Trophoblast cell (in vitro differentiated cells and primary cell): ENCODE measurements at regions not wholly inside any gene's neighbourhood (a gene's known extent, or its start where the extent isn't known, plus 50 kb on each side); places are given as distances from the start of the nearest gene placed in this dataset.
"Not testable (repeated sequence)": the region's sequence is repeated elsewhere in the genome, so short reads cannot be mapped to it uniquely, and the experiment has no call there.

Experiments used
- DNase-seq, 2 donors: peaks; one replicate each; pipeline ENCODE4 v3.0.0-alpha.2; 2016
- H2AFZ ChIP-seq: 2 replicates; pipeline ENCODE4 v1.6.1; 2013; ENCODE audit warnings: low read length, moderate library complexity, mild to moderate bottlenecking; ENCODE audit not compliant: insufficient read depth, poor library complexity
- H2AK5ac ChIP-seq: 2 replicates; pipeline ENCODE4 v1.6.1; 2013; ENCODE audit warnings: mild to moderate bottlenecking, low read length
- H2BK120ac ChIP-seq: 2 replicates; pipeline ENCODE4 v1.6.1; 2013; ENCODE audit warnings: low read length, mild to moderate bottlenecking, moderate library complexity; ENCODE audit not compliant: insufficient read depth, poor library complexity
- H2BK12ac ChIP-seq: 2 replicates; pipeline ENCODE4 v1.6.1; 2013; ENCODE audit warnings: mild to moderate bottlenecking, low read length, moderate library complexity
- H2BK5ac ChIP-seq: 2 replicates; pipeline ENCODE4 v1.6.1; 2013; ENCODE audit warnings: low read length, low read depth, moderate library complexity, mild to moderate bottlenecking; ENCODE audit not compliant: poor library complexity
- H3K14ac ChIP-seq: 2 replicates; pipeline ENCODE4 v1.6.1; 2013; ENCODE audit warnings: mild to moderate bottlenecking, low read length
- H3K18ac ChIP-seq: 2 replicates; pipeline ENCODE4 v1.6.1; 2013; ENCODE audit warnings: mild to moderate bottlenecking, low read length
- H3K23ac ChIP-seq: 2 replicates; pipeline ENCODE4 v1.6.1; 2013; ENCODE audit warnings: low read length
- H3K27ac ChIP-seq: 2 replicates; pipeline ENCODE4 v1.5.1; 2013; ENCODE audit warnings: low read depth, mild to moderate bottlenecking, inconsistent platforms, low read length, moderate library complexity
- H3K27me3 ChIP-seq: 2 replicates; pipeline ENCODE4 v1.6.1; 2013; ENCODE audit warnings: inconsistent platforms, mild to moderate bottlenecking, low read length, moderate library complexity; ENCODE audit not compliant: insufficient read depth
- H3K36me3 ChIP-seq, 2 experiments: 1 replicate in 1 of 2; 2 replicates in 1 of 2; pipeline ENCODE4 v1.6.1; 2013; ENCODE audit warnings: low read length in 2 of 2, mild to moderate bottlenecking in 2 of 2, moderate library complexity in 1 of 2; ENCODE audit not compliant: insufficient read depth in 2 of 2, control insufficient read depth in 1 of 2
- H3K4ac ChIP-seq: 2 replicates; pipeline ENCODE4 v1.6.1; 2013; ENCODE audit warnings: low read depth, mild to moderate bottlenecking, low read length, moderate library complexity
- H3K4me1 ChIP-seq, 2 experiments: 1 replicate in 1 of 2; 2 replicates in 1 of 2; pipeline ENCODE4 v1.6.1; 2013; ENCODE audit warnings: low read length in 2 of 2, mild to moderate bottlenecking in 2 of 2, moderate library complexity in 1 of 2; ENCODE audit not compliant: insufficient read depth in 2 of 2, control insufficient read depth in 1 of 2
- H3K4me2 ChIP-seq: 2 replicates; pipeline ENCODE4 v1.6.1; 2013; ENCODE audit warnings: inconsistent platforms, mild to moderate bottlenecking, low read length, moderate library complexity
- H3K4me3 ChIP-seq: 2 replicates; pipeline ENCODE4 v1.5.1; 2013; ENCODE audit warnings: mild to moderate bottlenecking, low read depth, low read length, inconsistent platforms
- H3K79me1 ChIP-seq: one replicate; pipeline ENCODE4 v1.6.1; 2013; ENCODE audit warnings: low read length
- H3K79me2 ChIP-seq: 2 replicates; pipeline ENCODE4 v1.6.1; 2013; ENCODE audit warnings: low read length, mild to moderate bottlenecking; ENCODE audit not compliant: control insufficient read depth, insufficient read depth, poor library complexity
- H3K9ac ChIP-seq: 2 replicates; pipeline ENCODE4 v1.6.1; 2013; ENCODE audit warnings: mild to moderate bottlenecking, low read length
- H3K9me3 ChIP-seq: 2 replicates; pipeline ENCODE4 v1.6.1; 2013; ENCODE audit warnings: low read depth, mild to moderate bottlenecking, control low read depth, inconsistent platforms, low read length; ENCODE audit not compliant: insufficient read depth
- H4K12ac ChIP-seq: 2 replicates; pipeline ENCODE4 v1.6.1; 2013; ENCODE audit warnings: low read depth, mild to moderate bottlenecking, low read length, moderate library complexity
- H4K8ac ChIP-seq: 2 replicates; pipeline ENCODE4 v1.6.1; 2013; ENCODE audit warnings: low read depth, mild to moderate bottlenecking, low read length, moderate library complexity
- H4K91ac ChIP-seq: one replicate; pipeline ENCODE4 v1.6.1; 2013; ENCODE audit warnings: low read depth, mild to moderate bottlenecking, low read length, moderate library complexity
- WGBS: extraction: QIAGEN DNeasy Blood & Tissue Kit; methylation state at CpG from one replicate; pipeline ENCODE4 v1.1.7; 2013; ENCODE audit warnings: missing lambda C conversion rate; ENCODE audit not compliant: insufficient read length, insufficient coverage; ENCODE audit errors: extremely low coverage; 5-methylcytosine and 5-hydroxymethylcytosine counted together

DNA sequence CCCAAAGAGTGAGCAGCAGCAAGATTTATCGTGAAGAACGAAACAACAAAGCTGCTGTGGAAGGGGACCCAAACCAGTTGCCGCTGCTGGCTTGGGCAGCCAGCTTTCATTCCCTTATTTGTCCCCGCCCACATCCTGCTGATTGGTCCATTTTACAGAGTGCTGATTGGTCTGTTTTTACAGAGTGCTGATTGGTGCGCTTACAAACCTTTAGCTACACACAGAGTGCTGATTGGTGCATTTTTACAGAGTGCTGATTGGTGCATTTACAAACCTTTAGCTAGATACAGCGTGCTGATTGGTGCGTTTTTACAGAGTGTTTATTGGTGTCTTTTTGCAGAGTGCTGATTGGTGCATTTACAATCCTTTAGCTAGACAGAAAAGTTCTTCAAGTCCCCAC lies 304.2 kb downstream of the RWDD3 start:
- H3K4me1 ChIP-seq, H3K14ac ChIP-seq, H2AFZ ChIP-seq, H3K18ac ChIP-seq, H3K9ac ChIP-seq, H3K23ac ChIP-seq, H4K91ac ChIP-seq, H3K27ac ChIP-seq, H3K9me3 ChIP-seq, H2AK5ac ChIP-seq, H2BK120ac ChIP-seq, DNase-seq, H3K27me3 ChIP-seq, H3K4me3 ChIP-seq, H3K4me2 ChIP-seq, H2BK12ac ChIP-seq, H4K8ac ChIP-seq, H3K4ac ChIP-seq, H2BK5ac ChIP-seq, H4K12ac ChIP-seq, H3K79me1 ChIP-seq, H3K36me3 ChIP-seq, H3K79me2 ChIP-seq: not testable (repeated sequence)
- WGBS = no CpG with 5 or more reads among the region's 7 CpGs

GRCh38 chr1:95542936-95543335 lies 308.9 kb downstream of the RWDD3 start:
- Histone ChIP-seq H4K8ac (no peak overlapping the region), H3K79me2 (no peaks in the 10 kb centered on the region), H4K91ac (no peak overlapping the region), H2BK5ac (no peak overlapping the region), H3K18ac (no peak overlapping the region), H3K14ac (no peak overlapping the region), H3K4me1 (no peaks in the 10 kb centered on the region), H4K12ac (no peak overlapping the region), H2AK5ac (no peak overlapping the region), H3K79me1 (no peaks in the 10 kb centered on the region), H3K9me3 (no peaks in the 10 kb centered on the region), H3K27ac (no peak overlapping the region), H3K4ac (no peak overlapping the region), H3K9ac (no peak overlapping the region), H3K4me3 (no peak overlapping the region), H3K23ac (no peak overlapping the region), H3K27me3 (no peaks in the 10 kb centered on the region), H2BK12ac (no peak overlapping the region), H3K4me2 (no peak overlapping the region), H2BK120ac (no peak overlapping the region), H3K36me3 (no peaks in the 10 kb centered on the region), H2AFZ (no peak overlapping the region)
- WGBS = no CpG with 5 or more reads among the region's 2 CpGs
- DNase-seq = no peak

GRCh38 chr1:95547005-95547404 lies 313.0 kb downstream of the RWDD3 start:
- Histone ChIP-seq H2BK5ac (no peak overlapping the region), H2AFZ (no peak overlapping the region), H2BK12ac (no peak overlapping the region), H3K23ac (no peak overlapping the region), H3K4ac (no peak overlapping the region), H4K12ac (no peak overlapping the region), H3K18ac (no peak overlapping the region), H3K27ac (no peak overlapping the region), H3K79me1 (no peaks in the 10 kb centered on the region), H2AK5ac (no peak overlapping the region), H3K14ac (no peak overlapping the region), H3K9me3 (no peaks in the 10 kb centered on the region), H3K79me2 (no peaks in the 10 kb centered on the region), H2BK120ac (no peak overlapping the region), H4K91ac (no peak overlapping the region), H4K8ac (no peak overlapping the region), H3K4me1 (no peaks in the 10 kb centered on the region), H3K27me3 (no peaks in the 10 kb centered on the region), H3K36me3 (no peaks in the 10 kb centered on the region), H3K9ac (no peak overlapping the region), H3K4me3 (no peak overlapping the region), H3K4me2 (no peak overlapping the region)
- no peak for DNase-seq
- WGBS = no CpG with 5 or more reads among the region's 2 CpGs

DNA sequence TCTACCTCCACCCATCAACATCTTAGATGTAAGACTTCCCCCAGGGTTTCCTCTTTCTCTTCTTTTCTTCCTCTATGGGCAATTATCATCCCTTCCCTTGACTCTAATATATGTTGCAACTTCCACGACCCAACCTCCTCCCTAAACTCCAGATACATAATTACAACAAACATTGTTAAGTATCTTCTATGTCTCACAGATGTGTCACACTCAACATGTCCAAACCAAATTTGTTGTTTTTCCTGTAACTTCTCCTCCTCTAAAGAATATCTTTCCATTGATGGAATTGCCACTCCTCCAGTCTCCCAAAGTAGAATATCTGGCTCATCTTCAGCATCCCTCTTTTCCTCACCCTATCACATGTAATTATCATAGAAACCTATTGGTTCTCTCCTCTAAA lies 314.2 kb downstream of the RWDD3 start:
- H2BK120ac ChIP-seq = no peak overlapping the region
- H3K18ac ChIP-seq = no peak overlapping the region
- no peaks in the 10 kb centered on the region for H3K36me3 ChIP-seq
- H4K12ac ChIP-seq = no peak overlapping the region
- no peak overlapping the region for H2AFZ ChIP-seq
- no peak overlapping the region for H3K14ac ChIP-seq
- no CpG with 5 or more reads among the region's 1 CpG for WGBS
- no peak overlapping the region for H4K8ac ChIP-seq
- no peak overlapping the region for H3K4me2 ChIP-seq
- no peak overlapping the region for H2AK5ac ChIP-seq
- H3K4me1 ChIP-seq = no peaks in the 10 kb centered on the region
- no peak overlapping the region for H3K9ac ChIP-seq
- H3K9me3 ChIP-seq = no peaks in the 10 kb centered on the region
- no peak overlapping the region for H2BK5ac ChIP-seq
- no peak for DNase-seq
- no peaks in the 10 kb centered on the region for H3K79me2 ChIP-seq
- no peak overlapping the region for H4K91ac ChIP-seq
- H3K79me1 ChIP-seq = no peaks in the 10 kb centered on the region
- no peak overlapping the region for H3K4ac ChIP-seq
- H2BK12ac ChIP-seq = no peak overlapping the region
- H3K27me3 ChIP-seq = no peaks in the 10 kb centered on the region
- no peak overlapping the region for H3K23ac ChIP-seq
- H3K4me3 ChIP-seq = no peak overlapping the region
- H3K27ac ChIP-seq = no peak overlapping the region

DNA sequence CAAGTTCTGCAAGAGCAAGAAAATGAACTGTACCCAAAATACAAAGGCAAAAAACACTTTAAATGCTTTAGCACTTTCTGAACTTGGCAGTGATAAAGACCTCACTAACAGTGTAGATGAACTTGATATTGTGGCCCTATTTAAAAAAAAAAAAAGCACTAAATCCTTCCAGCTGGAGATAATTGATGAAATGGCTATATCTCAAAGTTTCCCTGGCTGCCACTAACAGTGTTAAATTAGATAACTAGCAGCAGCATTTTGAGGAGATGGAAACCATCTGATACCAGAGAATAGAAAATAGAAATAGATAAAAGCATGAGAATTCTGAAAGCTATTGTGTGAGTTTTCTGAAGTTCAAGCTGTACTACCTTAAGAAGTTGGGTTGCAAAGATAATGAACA lies 317.2 kb downstream of the RWDD3 start:
- no peak overlapping the region for H4K8ac ChIP-seq
- DNase-seq = no peak
- no peaks in the 10 kb centered on the region for H3K79me2 ChIP-seq
- H2BK5ac ChIP-seq = no peak overlapping the region
- peaks cover under 1% of the 10 kb centered on the region for H3K9me3 ChIP-seq
- no peak overlapping the region for H3K23ac ChIP-seq
- no peaks in the 10 kb centered on the region for H3K79me1 ChIP-seq
- no peak overlapping the region for H3K4me3 ChIP-seq
- no peak overlapping the region for H3K27ac ChIP-seq
- H2AK5ac ChIP-seq = no peak overlapping the region
- H2BK12ac ChIP-seq = no peak overlapping the region
- no peak overlapping the region for H3K4ac ChIP-seq
- H3K18ac ChIP-seq = no peak overlapping the region
- no peak overlapping the region for H3K14ac ChIP-seq
- H3K9ac ChIP-seq = no peak overlapping the region
- H3K27me3 ChIP-seq = no peaks in the 10 kb centered on the region
- no peaks in the 10 kb centered on the region for H3K4me1 ChIP-seq
- H4K91ac ChIP-seq = no peak overlapping the region
- no peak overlapping the region for H2BK120ac ChIP-seq
- no peaks in the 10 kb centered on the region for H3K36me3 ChIP-seq
- no peak overlapping the region for H3K4me2 ChIP-seq
- H4K12ac ChIP-seq = no peak overlapping the region
- no peak overlapping the region for H2AFZ ChIP-seq
